ENCODE measurements at regions not wholly inside any gene's neighbourhood (a gene's known extent, or its start where the extent isn't known, plus 50 kb on each side); places are given as distances from the start of the nearest gene placed in this dataset.

- H4K20me1 ChIP-seq (ENCODE audit: control insufficient read depth, extremely low read depth, insufficient read depth, low read length) = no peaks in the 10 kb centered on the region
- no peaks in the 10 kb centered on the region for H3K27me3 ChIP-seq (ENCODE audit: control insufficient read depth, insufficient read depth, low read length)
- H3K9ac ChIP-seq (ENCODE audit: insufficient read depth, low read length) = no peak overlapping the region
- no peaks in the 10 kb centered on the region for H3K36me3 ChIP-seq (ENCODE audit: control insufficient read depth, insufficient read depth, low read length)
- no peaks in the 10 kb centered on the region for H3K4me1 ChIP-seq (ENCODE audit: control insufficient read depth, extremely low read depth, insufficient read depth, low read length)
- no peak overlapping the region for H3K4me3 ChIP-seq (replicated peaks in 1 of 4; ENCODE audit: control extremely low read depth in 1 of 4, insufficient read depth in 1 of 4, low read depth in 3 of 4, low read length in 4 of 4)
- no peak overlapping the region for H3K4me2 ChIP-seq (ENCODE audit: extremely low read depth, insufficient read depth, low read length)
- no peaks in the 10 kb centered on the region for H3K9me3 ChIP-seq (ENCODE audit: control insufficient read depth, insufficient read depth, low read depth, low read length)
- no peak overlapping the region for H3K27ac ChIP-seq (ENCODE audit: insufficient read depth, low read length)
- no peaks in the 10 kb centered on the region for H3K79me2 ChIP-seq (ENCODE audit: control insufficient read depth, insufficient read depth, low read length)
- no peak for TF ChIP-seq EZH2 (IDR thresholded peaks at IDR 0.05; ENCODE audit: low read length, missing control alignments)
- no peak for TF ChIP-seq CTCF (conservative IDR thresholded peaks at IDR 0.05 in 1 of 2, IDR thresholded peaks at IDR 0.05 in 1 of 2; ENCODE audit: low read depth in 1 of 2, low read length in 2 of 2)
- no peak overlapping the region for H2AFZ ChIP-seq (ENCODE audit: low read length)
- DNase-seq (ENCODE audit: low read depth in 2 of 2) = peak; percentile 38 to 94
Observed at GRCh38 chr2:226611944-226612318, 187.7 kb downstream of the IRS1 start.

GRCh38 chr2:226611196-226611943, 188.2 kb downstream of the IRS1 start:
- Histone ChIP-seq H3K9me3 (ENCODE audit: control insufficient read depth, insufficient read depth, low read depth, low read length) (no peaks in the 10 kb centered on the region), H3K79me2 (ENCODE audit: control insufficient read depth, insufficient read depth, low read length) (no peaks in the 10 kb centered on the region), H3K27ac (ENCODE audit: insufficient read depth, low read length) (no peak overlapping the region), H2AFZ (ENCODE audit: low read length) (no peak overlapping the region), H4K20me1 (ENCODE audit: control insufficient read depth, extremely low read depth, insufficient read depth, low read length) (no peaks in the 10 kb centered on the region), H3K9ac (ENCODE audit: insufficient read depth, low read length) (no peak overlapping the region), H3K27me3 (ENCODE audit: control insufficient read depth, insufficient read depth, low read length) (no peaks in the 10 kb centered on the region), H3K4me3 (replicated peaks in 1 of 4; ENCODE audit: control extremely low read depth in 1 of 4, insufficient read depth in 1 of 4, low read depth in 3 of 4, low read length in 4 of 4) (no peak overlapping the region), H3K4me2 (ENCODE audit: extremely low read depth, insufficient read depth, low read length) (no peak overlapping the region), H3K4me1 (ENCODE audit: control insufficient read depth, extremely low read depth, insufficient read depth, low read length) (no peaks in the 10 kb centered on the region), H3K36me3 (ENCODE audit: control insufficient read depth, insufficient read depth, low read length) (no peaks in the 10 kb centered on the region)
- no peak for DNase-seq (ENCODE audit: low read depth in 2 of 2)
- no peak for TF ChIP-seq EZH2 (IDR thresholded peaks at IDR 0.05; ENCODE audit: low read length, missing control alignments)
- TF ChIP-seq CTCF (conservative IDR thresholded peaks at IDR 0.05 in 1 of 2, IDR thresholded peaks at IDR 0.05 in 1 of 2; ENCODE audit: low read depth in 1 of 2, low read length in 2 of 2) = no peak

GRCh38 chr2:226609366-226609765, 190.3 kb downstream of the IRS1 start:
- TF ChIP-seq EZH2 (IDR thresholded peaks at IDR 0.05; ENCODE audit: low read length, missing control alignments) (no peak), CTCF (conservative IDR thresholded peaks at IDR 0.05 in 1 of 2, IDR thresholded peaks at IDR 0.05 in 1 of 2; ENCODE audit: low read depth in 1 of 2, low read length in 2 of 2) (no peak)
- no peaks in the 10 kb centered on the region for H4K20me1 ChIP-seq (ENCODE audit: control insufficient read depth, extremely low read depth, insufficient read depth, low read length)
- H2AFZ ChIP-seq (ENCODE audit: low read length) = no peak overlapping the region
- peak; percentile 89 to 92 for DNase-seq (ENCODE audit: low read depth in 2 of 2)
- no peak overlapping the region for H3K4me2 ChIP-seq (ENCODE audit: extremely low read depth, insufficient read depth, low read length)
- H3K4me1 ChIP-seq (ENCODE audit: control insufficient read depth, extremely low read depth, insufficient read depth, low read length) = no peaks in the 10 kb centered on the region
- H3K36me3 ChIP-seq (ENCODE audit: control insufficient read depth, insufficient read depth, low read length) = no peaks in the 10 kb centered on the region
- no peaks in the 10 kb centered on the region for H3K27me3 ChIP-seq (ENCODE audit: control insufficient read depth, insufficient read depth, low read length)
- H3K27ac ChIP-seq (ENCODE audit: insufficient read depth, low read length) = no peak overlapping the region
- no peaks in the 10 kb centered on the region for H3K9me3 ChIP-seq (ENCODE audit: control insufficient read depth, insufficient read depth, low read depth, low read length)
- no peaks in the 10 kb centered on the region for H3K79me2 ChIP-seq (ENCODE audit: control insufficient read depth, insufficient read depth, low read length)
- no peak overlapping the region for H3K4me3 ChIP-seq (replicated peaks in 1 of 4; ENCODE audit: control extremely low read depth in 1 of 4, insufficient read depth in 1 of 4, low read depth in 3 of 4, low read length in 4 of 4)
- no peak overlapping the region for H3K9ac ChIP-seq (ENCODE audit: insufficient read depth, low read length)
